IPS DF 4.7 (cell line): ENCODE measurements at regions not wholly inside any gene's neighbourhood (a gene's known extent, or its start where the extent isn't known, plus 50 kb on each side); places are given as distances from the start of the nearest gene placed in this dataset.
"Not testable (repeated sequence)": the region's sequence is repeated elsewhere in the genome, so short reads cannot be mapped to it uniquely, and the experiment has no call there.

Experiments
- DNase-seq: peaks from one replicate; pipeline ENCODE4 v3.0.0-alpha.2; 2013; ENCODE audit warnings: low spot score; ENCODE audit errors: extremely low read depth

DNA sequence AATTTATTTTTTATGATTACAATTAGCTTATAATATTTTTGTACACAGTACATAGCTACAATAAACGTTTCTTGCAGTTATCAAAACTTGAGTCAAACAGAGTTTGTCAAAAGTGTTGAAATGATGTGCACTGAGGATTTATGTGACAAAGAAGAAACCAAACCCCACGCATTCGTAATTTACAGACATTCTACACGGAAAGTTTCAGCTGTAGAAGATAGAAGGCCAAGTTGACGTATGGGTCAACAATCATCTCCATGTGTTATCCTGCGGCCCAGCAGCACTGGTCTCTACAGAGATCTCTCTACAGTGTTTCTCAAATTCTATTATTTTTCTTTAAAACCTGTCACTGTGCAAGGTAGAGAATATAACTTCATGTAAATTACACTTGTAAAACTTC, 1507.6 kb downstream of the PCDH9 start:
- no peak for DNase-seq

DNA sequence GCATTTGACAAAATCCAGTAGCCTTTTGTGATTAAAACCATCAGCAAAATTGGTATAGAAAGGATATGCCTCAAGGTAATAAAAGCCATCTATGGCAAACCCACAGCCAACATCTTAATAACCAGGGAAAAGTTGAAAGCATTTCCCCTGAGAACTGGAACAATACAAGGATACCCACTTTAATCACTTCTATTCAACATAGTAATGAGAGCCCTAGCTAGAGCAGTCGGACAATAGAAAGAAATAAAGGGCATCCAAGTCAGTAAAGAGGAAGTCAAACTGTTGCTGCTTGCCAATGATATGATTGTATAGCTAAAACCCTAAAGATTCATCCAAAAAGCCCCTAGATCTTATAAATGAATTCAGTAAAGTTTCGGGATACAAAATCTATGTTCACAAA, 1510.3 kb downstream of the PCDH9 start:
- no peak for DNase-seq

DNA sequence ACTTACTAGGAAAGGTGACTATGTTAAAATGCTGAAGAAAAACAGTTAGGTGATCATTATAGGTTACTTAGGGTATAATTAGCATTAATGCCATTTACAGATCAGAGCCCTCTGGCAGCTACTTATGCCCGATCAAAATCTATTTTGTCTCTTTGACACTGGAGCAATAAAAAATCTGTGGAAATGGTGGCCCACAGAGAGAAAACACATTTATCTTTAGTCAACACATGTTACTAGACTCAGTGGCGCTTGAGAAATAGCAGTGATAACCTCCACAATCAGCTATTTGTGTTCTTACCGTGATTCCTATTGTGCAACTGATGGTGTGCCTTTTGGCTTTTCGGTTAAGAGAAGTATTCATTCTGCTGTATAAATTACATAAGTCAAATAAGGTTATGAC, 1519.6 kb downstream of the PCDH9 start:
- DNase-seq, result no peak

DNA sequence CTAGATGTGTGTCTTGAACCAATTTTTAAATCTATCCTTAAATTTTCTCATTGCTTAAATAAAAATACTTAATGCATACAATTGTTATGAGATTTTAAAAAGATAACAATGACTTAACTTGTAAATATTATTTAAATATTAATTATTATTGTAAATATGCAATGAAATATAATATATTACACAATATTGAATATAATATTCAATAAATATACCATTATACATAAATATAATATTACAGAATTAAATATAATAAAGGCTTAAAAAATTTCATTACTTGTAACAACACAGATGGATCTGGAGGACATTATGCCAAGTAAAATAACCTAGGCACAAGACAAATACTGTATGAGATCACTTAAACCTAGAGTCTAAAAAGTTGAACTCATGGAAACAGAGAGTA, 1532.3 kb downstream of the PCDH9 start:
- DNase-seq, result no peak

DNA sequence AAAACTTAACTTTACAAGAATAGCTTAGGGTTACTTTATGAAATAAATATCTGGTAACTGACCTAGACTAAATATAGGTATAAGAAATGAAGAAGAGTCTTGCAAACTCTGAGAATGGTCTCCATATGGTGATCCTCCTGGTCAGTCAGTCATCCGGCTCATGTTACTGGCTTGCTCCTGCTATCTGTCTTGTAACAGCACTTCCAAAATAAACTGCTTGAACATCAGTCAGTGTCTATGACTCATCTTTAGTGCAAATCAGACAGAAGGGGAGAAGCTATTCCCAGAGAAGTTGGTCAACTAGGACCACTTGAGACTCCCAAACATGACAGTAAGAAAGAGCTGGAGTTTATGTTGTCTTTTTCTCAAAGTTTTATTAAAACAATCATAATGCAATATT, 1550.9 kb downstream of the PCDH9 start:
- no peak for DNase-seq

DNA sequence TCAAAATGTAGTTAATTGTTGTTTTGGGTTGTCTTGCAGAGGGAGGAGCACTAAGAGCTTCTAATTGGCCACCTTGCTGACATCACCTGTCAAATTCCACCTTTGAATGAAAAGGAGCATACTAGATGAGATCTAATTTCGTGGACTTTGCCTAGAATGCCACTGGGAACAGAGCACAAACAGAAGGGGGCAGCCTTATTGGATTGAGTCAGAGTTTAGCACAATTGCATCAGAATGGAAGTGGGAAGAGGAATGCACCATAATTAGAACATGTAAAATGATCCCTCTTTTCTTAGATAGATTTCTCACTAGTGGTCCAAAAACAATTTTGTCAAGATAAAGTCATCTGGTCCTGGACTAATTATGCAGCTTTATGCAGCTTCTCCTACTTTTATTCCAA, 1552.2 kb downstream of the PCDH9 start:
- DNase-seq, result no peak

DNA sequence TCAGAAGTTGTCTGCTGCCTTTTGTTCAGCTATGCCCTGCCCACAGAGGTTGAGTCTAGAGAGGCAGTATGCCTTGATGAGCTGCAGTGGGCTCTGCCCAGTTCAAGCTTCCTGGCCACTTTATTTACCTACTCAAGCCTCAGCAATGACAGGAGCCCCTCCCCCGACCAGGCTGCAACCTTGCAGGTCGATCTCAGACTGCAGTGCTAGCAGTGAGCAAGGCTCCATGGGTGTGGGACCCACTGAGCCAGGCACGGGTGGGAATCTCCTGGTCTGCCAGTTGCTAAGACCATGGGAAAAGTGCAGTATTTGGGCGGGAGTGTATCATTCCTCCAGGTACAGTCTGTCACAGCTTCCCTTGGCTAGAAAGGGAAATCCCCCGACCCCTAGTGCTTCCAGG, 1554.8 kb downstream of the PCDH9 start:
- not testable (repeated sequence) for DNase-seq

DNA sequence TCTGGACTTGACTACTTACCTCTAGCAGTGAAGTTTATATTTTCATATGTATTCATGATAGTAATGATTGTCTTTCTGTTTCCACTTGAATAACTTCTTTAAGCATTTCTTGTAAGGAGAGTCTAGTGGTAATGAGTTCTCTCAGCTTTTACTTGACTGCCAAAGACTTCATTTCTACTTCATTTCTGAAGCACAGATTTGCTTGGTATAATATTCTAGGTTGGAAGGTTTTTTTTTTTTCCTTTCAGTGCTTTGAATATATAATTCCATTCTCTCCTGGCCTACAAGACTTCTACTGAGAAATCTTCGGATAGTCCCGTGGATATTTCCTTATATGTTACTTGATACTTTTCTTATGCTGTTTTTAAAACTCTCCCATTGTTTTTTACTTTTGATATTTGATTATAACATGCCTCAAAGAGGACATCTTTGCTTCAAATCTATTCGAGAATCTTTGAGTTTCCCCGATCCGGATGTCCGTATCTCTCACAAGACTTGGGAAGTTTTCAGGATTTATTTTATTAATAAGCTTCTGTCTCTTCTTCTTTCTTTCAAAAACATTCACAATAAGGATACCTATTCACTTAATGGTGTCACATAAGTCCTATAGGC, 1560.0 kb downstream of the PCDH9 start:
- no peak for DNase-seq

DNA sequence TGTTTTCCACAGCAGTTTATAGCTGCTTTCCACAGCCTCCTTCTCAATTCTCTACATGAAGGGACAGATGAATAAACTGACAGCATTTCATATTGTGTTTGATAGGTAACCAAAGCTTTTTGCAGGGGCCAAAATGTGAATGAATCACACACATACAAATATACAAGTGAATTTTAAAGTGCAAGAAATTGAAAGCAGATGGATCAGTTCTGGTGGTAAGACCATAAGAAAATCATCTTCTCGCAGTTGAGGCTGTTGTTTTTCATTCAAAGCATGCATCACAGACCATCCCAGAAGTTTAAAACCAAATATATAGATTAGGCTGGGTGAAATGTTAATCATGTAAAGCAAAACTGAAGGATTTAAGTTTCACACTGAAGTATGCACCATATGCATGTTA, 1569.4 kb downstream of the PCDH9 start:
- no peak for DNase-seq

DNA sequence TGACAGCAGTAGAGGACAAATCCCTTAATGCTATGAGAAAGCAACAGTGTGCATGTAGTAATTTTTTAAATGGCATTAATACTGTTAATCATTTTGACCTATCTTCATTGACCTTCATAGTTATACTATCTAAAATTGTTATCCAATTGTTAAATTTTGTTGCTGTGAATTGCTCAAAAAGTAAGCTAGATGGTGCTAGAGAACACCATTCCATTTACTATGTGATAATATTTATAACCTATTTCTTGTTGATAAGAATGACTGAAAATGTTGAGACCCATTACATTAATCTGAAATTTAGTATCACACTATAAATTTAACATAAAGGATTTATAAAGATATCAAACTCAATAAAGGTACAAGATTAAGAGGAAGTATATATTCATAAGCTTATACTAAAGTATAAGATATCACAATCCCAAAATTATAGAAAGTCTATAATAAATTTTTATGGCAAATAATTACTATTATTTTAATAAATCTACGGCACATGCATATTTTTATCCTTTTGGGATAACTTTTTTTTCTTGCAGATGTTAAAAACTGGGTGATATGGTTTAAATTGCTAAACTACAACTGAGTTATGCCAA, 1573.3 kb downstream of the PCDH9 start:
- DNase-seq, result no peak

DNA sequence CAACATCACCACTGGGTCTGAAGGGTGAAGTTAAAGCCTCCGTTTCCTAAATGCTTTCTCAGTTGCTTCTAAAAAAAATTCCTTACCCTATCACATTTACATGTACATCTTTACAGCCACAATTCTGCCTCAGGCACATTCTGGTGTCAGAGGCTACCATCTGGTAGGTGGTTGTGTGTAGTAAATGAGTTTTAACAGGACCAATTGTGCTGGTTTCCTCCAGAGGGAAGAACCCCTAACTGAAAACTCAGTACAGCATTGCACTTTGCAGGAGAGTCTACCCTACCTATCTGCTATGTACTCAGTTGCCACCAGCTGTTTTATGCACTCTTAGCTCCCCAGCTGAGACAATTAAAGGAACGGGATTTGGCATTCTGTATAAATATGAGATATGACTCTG, 1576.5 kb downstream of the PCDH9 start:
- DNase-seq, result no peak

DNA sequence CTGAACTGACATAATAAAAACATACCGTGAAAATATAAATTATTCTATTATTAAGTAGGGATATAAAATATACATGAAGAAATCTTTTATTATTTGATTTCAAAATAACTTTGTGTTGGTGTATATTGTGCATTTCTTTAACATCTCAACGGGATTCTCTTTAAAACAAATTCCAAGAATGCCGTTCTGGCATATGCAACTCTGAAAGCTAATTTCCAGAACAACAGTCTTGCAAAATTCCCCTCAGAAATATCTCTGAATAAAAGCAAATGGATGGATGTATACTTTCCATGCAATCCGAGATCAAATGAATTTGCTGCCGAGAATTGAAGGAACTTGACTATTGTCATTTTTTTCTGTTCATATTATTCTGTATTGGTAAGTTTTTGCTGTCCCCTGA, 1579.8 kb downstream of the PCDH9 start:
- DNase-seq, result no peak

DNA sequence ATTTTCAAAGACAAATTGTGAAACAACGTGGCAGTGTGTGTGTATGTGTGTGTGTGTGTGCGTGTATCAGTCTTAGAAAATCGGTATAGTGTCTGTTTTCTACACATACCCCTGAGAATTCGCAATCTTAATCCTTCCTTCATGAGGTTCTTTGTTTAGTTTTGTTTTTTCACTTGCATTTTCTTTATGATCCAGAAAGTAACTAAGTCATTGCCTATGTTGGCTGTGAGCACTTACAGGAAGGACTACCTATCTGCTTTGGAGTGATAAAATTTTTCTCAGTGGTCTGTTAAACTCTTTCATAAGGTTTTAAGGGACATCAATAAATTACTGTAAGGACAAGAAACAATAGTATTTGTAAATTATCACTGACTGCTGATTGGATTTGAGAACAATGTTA, 1587.1 kb downstream of the PCDH9 start:
- no peak for DNase-seq

DNA sequence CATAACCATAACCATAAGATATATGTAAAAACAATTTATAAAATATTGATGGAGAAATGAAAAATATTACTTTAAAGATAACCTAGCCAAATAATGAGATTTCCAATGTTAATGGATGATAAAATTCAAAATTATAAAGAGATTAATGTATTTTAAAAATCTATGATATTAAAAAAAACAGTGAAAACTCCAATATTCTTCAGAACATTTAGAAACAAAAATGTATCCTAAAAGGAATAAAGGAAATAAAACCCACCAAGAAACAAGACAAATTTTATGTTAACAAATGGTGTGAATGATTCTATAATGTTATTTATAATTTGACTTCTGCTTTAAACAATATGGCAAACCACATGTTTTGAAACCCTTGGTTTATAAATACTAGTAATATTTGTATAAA, 1587.8 kb downstream of the PCDH9 start:
- no peak for DNase-seq

DNA sequence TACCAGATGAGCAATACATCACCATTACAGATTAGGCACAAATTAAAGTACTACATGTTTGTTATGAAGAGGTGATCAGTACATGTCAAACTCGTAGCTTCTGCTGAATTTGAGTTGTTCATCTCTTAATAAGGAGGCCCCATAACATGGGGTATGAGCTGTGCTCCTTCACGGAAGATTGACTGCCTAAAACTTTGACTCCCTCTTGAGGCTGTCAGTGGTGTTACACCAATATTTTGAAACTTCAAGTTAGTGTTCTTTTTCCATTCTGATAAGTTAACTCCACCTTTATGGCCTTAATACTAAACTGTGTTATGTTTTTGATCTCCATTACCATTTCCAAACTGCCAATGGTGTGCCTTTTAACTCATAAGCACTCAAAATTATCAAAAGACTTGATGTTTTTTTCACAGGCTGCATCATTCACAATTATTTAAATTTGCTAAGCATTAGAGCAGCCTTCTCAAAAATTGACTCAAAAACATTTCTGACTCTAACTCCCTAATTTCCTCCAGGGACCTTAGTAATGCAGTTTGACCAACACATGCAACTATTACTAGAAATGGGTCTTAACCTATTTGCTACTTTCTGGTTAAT, 1591.5 kb downstream of the PCDH9 start:
- DNase-seq, result peak; percentile 25

DNA sequence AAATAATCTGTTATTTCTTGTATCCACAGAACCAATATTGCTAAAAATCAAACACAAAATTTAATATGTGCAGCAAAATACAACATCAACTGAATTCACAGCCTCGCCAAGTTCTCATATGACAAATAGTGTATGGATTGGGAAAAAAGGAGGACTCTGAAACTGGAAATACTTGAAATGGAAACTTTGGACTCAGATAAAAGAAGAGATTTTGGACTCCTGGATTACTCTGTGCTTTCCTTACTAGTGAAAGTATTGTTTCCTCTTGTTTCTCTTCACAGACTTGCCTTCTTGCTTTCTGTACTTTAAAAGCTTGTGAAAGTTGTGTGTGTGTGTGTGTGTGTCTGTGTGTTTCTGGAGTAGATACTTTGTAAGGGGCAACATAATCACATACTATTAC, 1596.3 kb downstream of the PCDH9 start:
- no peak for DNase-seq

DNA sequence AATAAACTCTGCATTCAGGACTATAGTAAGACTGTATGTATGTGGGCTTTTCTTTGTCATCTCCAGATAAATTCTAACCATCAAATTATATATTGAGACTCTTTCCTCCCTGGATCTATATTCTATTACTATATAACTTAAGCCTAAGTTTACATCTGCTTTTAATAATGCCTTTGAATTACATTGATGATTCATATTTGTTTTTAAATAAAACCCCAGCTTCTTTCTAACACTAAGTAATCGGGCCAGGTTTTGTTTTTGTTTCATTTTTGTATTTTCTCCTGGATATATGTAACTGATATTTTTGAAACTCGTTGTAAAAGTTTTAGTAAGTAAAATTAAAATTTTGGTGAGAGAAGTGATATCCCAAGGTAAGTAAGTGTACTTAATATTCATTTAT, 1599.1 kb downstream of the PCDH9 start:
- no peak for DNase-seq

DNA sequence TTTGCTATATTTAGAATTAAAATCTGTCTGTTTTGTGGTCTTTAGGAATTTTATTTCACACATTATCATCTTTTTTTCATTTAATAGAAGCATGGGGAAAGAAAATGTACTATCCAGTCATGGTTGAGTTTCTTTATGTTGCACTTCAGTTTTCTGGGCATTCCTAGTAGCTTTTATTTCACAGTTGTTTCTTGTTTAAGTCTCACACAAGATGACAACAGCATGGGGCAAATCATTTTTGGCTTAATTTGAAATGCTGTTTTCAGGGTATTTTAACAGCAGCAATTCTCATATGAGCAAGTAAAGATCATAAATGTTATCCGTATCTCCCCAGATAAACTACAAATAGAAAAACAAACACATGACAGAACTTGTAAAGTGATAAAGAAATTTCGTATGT, 1600.2 kb downstream of the PCDH9 start:
- DNase-seq, result no peak

DNA sequence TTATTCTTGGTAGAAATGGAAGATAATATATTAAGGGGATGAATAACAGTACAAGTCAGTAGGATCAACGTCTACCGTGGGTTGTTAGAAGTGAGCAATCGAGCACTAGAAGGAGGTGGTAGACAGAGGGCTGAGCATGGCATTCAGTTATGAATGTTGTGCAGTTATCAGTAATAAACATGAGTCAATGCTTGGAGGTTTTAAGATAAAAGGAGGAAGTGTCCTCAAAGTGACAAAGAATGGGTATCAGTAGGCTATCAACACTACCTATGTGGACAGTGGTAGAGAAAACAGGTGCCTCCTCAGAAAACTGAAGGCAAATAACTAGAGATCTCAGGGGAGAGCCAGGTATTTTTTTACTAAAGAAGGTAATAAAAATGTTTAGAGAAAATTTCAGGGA, 1607.0 kb downstream of the PCDH9 start:
- no peak for DNase-seq

DNA sequence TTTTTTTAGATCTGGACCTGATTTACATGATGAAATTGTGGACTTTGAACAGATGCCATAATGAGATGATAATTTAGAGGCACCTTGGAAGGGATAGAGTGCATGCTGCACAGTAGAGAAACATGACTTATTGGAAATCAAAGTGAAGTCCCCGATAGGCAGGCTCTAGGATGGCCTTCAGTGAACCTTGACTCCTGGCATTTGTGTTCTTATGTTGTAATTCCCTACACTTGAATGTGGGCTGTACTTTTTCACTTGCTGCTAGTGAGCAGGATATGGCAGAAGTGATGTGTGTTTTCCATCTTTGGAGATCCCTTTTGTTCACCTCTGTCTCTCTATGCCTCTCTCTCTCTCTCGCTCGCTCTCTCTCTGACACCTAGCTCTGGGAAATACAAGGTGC, 1614.6 kb downstream of the PCDH9 start:
- no peak for DNase-seq

DNA sequence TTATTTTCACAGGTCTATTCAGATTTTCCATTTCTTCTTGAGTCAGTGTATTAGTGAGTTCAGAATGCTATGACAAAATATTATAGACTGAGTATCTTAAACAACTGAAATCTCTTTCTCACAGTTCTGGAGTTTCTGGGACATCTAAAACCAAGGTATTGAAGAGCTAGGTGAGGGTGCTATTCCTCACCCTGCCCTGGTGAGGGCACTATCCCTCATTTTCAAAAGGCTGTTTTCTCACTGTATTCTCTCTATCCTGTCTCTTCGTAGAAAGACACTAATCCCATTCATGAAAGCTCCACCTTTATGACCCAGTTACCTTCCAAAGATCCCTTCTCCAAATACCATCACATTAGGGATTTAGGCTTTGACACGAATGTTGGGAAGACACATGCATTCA, 1617.1 kb downstream of the PCDH9 start:
- no peak for DNase-seq

DNA sequence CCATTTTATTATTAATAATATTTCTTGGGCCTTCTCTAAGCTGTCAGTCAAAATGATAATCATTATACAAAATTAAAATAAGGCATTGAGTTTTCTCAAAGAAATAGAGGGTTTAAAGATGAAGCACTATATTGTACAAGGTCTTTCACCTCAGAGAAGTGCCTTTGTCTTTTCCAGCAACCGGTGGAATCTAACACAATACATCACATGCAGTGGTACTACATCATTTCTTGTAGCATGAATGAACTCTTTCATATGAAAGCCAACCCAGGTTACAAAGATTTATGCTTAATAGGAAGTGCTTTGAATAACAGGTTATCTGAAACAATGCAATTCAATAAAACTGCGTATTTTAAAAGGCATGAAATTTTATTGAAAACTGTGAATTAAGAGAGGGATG, 1620.8 kb downstream of the PCDH9 start:
- no peak for DNase-seq

DNA sequence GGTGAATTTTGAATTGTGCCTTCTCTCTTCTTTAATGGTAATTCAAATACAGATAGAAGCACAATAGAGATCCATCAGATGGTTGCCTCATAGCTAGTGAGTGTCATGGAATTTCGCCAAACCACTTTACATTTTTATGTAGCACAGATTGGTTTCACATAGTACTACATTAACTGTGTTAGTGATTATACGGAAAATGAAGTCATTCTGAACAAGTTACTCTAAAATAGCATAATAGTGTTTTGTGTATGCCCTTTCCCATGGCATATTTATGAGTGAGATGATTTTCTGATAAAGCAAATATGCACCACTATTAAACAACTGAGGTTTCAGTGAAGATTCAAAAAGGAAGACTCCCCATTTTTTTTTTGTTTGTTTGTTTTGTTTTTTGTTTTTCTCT, 1623.5 kb downstream of the PCDH9 start:
- no peak for DNase-seq
